K562 (cell line): ENCODE measurements at regions not wholly inside any gene's neighbourhood (a gene's known extent, or its start where the extent isn't known, plus 50 kb on each side); places are given as distances from the start of the nearest gene placed in this dataset.

Source experiments
- ATAC-seq: fragments of 200-7000 bp; cut with Tn5 transposase; 3 replicates; pipeline ENCODE4 v1.9.1; 2020; ENCODE audit warnings: moderate library complexity
- BruUV-seq: library from RNA; stranded (reverse); fragments of 400-500 nt; replicated peaks from 2 replicates; lab custom pipeline; 2021; lab: Mats Ljungman, UMichigan
- CTCF ChIA-PET: fragments of 300-600 bp; formaldehyde crosslinking; extraction: SDS; loops from one replicate; lab custom pipeline; 2021; ENCODE audit warnings: low intra/inter-chr PET ratio; lab: Yijun Ruan, JAX
- POLR2A ChIA-PET: fragments of 300-600, 350-650 bp; sonication (Branson Sonifier 250); formaldehyde crosslinking; extraction: SDS; loops from one replicate; lab custom pipeline; 2021; ENCODE audit warnings: antibody characterized with exemption, inconsistent platforms; lab: Yijun Ruan, JAX
- DNase-seq, 4 experiments: peaks; one replicate each; pipeline versions ENCODE4 v3.0.0 to v3.0.0-alpha.2; 2011 to 2018; ENCODE audit warnings: low spot score in 3 of 4, mixed read lengths in 3 of 4; ENCODE audit errors: extremely low read depth in 1 of 4
- FAIRE-seq: peaks from 2 replicates; lab custom pipeline; 2011; peaks lifted over from hg19 to GRCh38; lab: Jason Lieb, UNC
- H2AFZ ChIP-seq: 2 replicates; pipeline ENCODE4 v1.6.0; 2011; ENCODE audit warnings: low read depth, low read length, control low read depth, inconsistent platforms
- H3K27ac ChIP-seq: fragments of 200-600 bp; 3 replicates; pipeline ENCODE4 v1.8.0; 2011; ENCODE audit warnings: low read depth, mild to moderate bottlenecking, control low read depth, inconsistent platforms, low read length, moderate library complexity, mixed read lengths; ENCODE audit errors: extremely low read depth
- H3K27me3 ChIP-seq, 2 experiments: fragments of 300-600 bp in 1 of 2; 2 replicates in 1 of 2; 3 replicates in 1 of 2; pipeline versions ENCODE4 v1.6.0 to v1.8.0; 2011; ENCODE audit warnings: inconsistent platforms in 2 of 2, low read length in 2 of 2, mild to moderate bottlenecking in 1 of 2, mixed read lengths in 1 of 2, moderate library complexity in 1 of 2; ENCODE audit not compliant: control insufficient read depth in 2 of 2, insufficient read depth in 2 of 2
- H3K36me3 ChIP-seq: fragments of 300-600 bp; 3 replicates; pipeline ENCODE4 v1.8.0; 2011; ENCODE audit warnings: mild to moderate bottlenecking, low read length, inconsistent platforms; ENCODE audit not compliant: control insufficient read depth, insufficient read depth
- H3K4me1 ChIP-seq, 2 experiments: fragments of 200-600 bp in 1 of 2; replicated peaks in 1 of 2; 2 replicates in 1 of 2; 3 replicates in 1 of 2; pipeline versions ENCODE4 v1.5.1 to v1.8.0; 2011; ENCODE audit warnings: inconsistent platforms in 2 of 2, low read length in 2 of 2, mild to moderate bottlenecking in 1 of 2, mixed read lengths in 1 of 2, moderate library complexity in 1 of 2; ENCODE audit not compliant: control insufficient read depth in 2 of 2, insufficient read depth in 2 of 2
- H3K4me2 ChIP-seq: 2 replicates; pipeline ENCODE4 v1.6.1; 2011; ENCODE audit warnings: low read length, control low read depth, inconsistent platforms, mixed read lengths; ENCODE audit not compliant: insufficient read depth
- H3K4me3 ChIP-seq: fragments of 200-600 bp; sonication (generic), shearing (Covaris generic); 2 replicates; pipeline ENCODE4 v1.5.1; 2016; ENCODE audit warnings: control low read depth, inconsistent platforms
- H3K79me2 ChIP-seq: fragments of 200-600 bp; 3 replicates; pipeline ENCODE4 v1.8.0; 2011; ENCODE audit warnings: low read length, inconsistent platforms; ENCODE audit not compliant: control insufficient read depth, insufficient read depth
- H3K9ac ChIP-seq, 2 experiments: 2 replicates each; pipeline versions ENCODE4 v1.6.0 to v1.6.1; 2011; ENCODE audit warnings: low read depth in 2 of 2, low read length in 2 of 2, control low read depth in 1 of 2, inconsistent platforms in 1 of 2, mild to moderate bottlenecking in 1 of 2, mixed read lengths in 1 of 2; ENCODE audit not compliant: insufficient read depth in 1 of 2
- H3K9me1 ChIP-seq: one replicate; pipeline ENCODE4 v1.6.0; 2011; ENCODE audit warnings: inconsistent platforms, mild to moderate bottlenecking, low read length, moderate library complexity; ENCODE audit not compliant: control insufficient read depth, insufficient read depth
- H3K9me3 ChIP-seq: replicated peaks from 2 replicates; pipeline ENCODE4 v1.5.1; 2011; ENCODE audit warnings: low read depth, low read length, inconsistent platforms; ENCODE audit not compliant: control insufficient read depth, insufficient read depth
- H4K20me1 ChIP-seq: replicated peaks from 2 replicates; pipeline ENCODE4 v1.6.1; 2011; ENCODE audit warnings: low read length, inconsistent platforms, mixed read lengths; ENCODE audit not compliant: control insufficient read depth, insufficient read depth
- CAMTA2 ChIP-seq: fragments of 250-450 bp; sonication (Bioruptor Pico); conservative IDR thresholded peaks from 2 replicates; pipeline ENCODE4 v1.5.1; 2022
- CTCFL ChIP-seq: IDR thresholded peaks from 2 replicates; pipeline ENCODE4 v1.6.1; 2011; ENCODE audit warnings: borderline replicate concordance, low read depth, mild to moderate bottlenecking, moderate library complexity, low read length; ENCODE audit not compliant: insufficient read depth, poor library complexity, severe bottlenecking
- E2F3 ChIP-seq: fragments of 250-450 bp; sonication (Bioruptor Pico); IDR thresholded peaks from 2 replicates; pipeline ENCODE4 v1.4.0; 2020; ENCODE audit warnings: mild to moderate bottlenecking
- HMBOX1 ChIP-seq: sonication (generic); IDR thresholded peaks from 2 replicates; pipeline ENCODE4 v1.6.1; 2016
- HSF4 ChIP-seq: fragments of 250-450 bp; sonication (Bioruptor Pico); IDR thresholded peaks from 2 replicates; pipeline ENCODE4 v2.1.2; 2022; ENCODE audit warnings: mild to moderate bottlenecking, moderate library complexity, borderline replicate concordance
- MAZ ChIP-seq, 2 experiments: fragments of 450-650 bp in 1 of 2; sonication (generic) in 1 of 2; formaldehyde crosslinking; IDR thresholded peaks in 1 of 2; conservative IDR thresholded peaks in 1 of 2; 2 replicates each; pipeline versions ENCODE4 v1.4.0 to v1.5.0; 2020; ENCODE audit warnings: mild to moderate bottlenecking in 1 of 2, missing genetic modification reagents in 1 of 2
- NELFE ChIP-seq: IDR thresholded peaks from 2 replicates; pipeline ENCODE4 v1.6.1; 2011; ENCODE audit warnings: mild to moderate bottlenecking; ENCODE audit not compliant: insufficient read depth, insufficient read length
- PTBP1 ChIP-seq: fragments of 200-400 bp; formaldehyde crosslinking; IDR thresholded peaks from 2 replicates; pipeline ENCODE4 v1.6.1; 2017; ENCODE audit warnings: low read depth, low read length
- USF2 ChIP-seq: sonication (generic); formaldehyde crosslinking; IDR thresholded peaks from 2 replicates; pipeline ENCODE4 v1.5.0; 2020; ENCODE audit warnings: missing genetic modification reagents
- ZC3H4 ChIP-seq: sonication (generic); formaldehyde crosslinking; IDR thresholded peaks from 2 replicates; pipeline ENCODE4 v1.9.0; 2021; ENCODE audit warnings: missing genetic modification reagents, borderline replicate concordance
- ZNF589 ChIP-seq: fragments of 200-800 bp; sonication (Bioruptor generic); IDR thresholded peaks from 2 replicates; pipeline ENCODE4 v1.6.1; 2016; ENCODE audit warnings: low read depth, missing genetic modification characterization, missing compliant biosample characterization
- WGBS: fragments of 100-300 bp; shearing (Covaris generic); methylation state at CpG from one replicate; pipeline ENCODE4 v1.1.6; 2016; ENCODE audit warnings: low coverage, mixed read lengths; ENCODE audit not compliant: insufficient coverage; ENCODE audit errors: missing lambda C conversion rate; 5-methylcytosine and 5-hydroxymethylcytosine counted together
- in situ Hi-C: fragments of 300-500 bp; cut with MboI; formaldehyde crosslinking; loops from 4 replicates; pipeline ENCODE4 v1.15.0; 2018; ENCODE audit warnings: inconsistent platforms, mixed read lengths
- intact Hi-C: fragments of 100-400 bp; cut with micrococcal nuclease; formaldehyde crosslinking; loops from 2 replicates; pipeline ENCODE4 v1.14.2; 2022
- TF ChIP-seq, protein P1 (sequence below): fragments of 250-450 bp; sonication (Bioruptor Pico); IDR thresholded peaks from 2 replicates; pipeline ENCODE4 v1.4.0; 2020

DNA sequence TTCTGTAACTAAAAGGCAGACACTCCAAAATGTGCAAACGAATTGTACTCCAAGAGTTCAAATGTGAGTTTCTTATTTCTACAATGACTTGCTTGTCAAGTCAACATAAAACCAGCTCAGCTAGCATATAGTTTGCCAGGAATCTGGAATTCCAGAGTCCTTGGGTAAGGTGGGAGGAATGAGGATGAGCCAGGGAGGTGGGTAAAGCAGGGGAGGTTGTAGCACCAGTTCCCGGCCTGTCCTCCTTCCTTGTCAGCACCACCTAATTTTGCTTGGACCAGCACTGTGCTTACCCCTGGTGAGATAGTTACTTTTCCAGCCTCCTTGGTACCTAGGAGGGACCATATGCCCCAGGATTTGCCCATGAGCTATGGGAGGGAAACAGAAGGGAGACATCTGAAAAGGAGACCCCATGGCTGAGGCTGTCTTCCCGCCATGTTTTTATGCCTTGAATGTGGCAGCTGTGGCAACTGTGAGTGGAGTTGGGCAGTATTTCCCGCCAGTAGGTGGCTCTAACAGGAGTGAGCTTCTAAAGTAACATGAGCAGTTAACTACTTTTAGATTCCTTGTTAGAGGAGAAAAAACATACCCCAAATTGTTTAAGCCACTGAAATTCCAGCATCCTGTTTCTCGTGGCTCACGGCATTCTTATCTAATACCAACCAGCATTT is 302.5 kb downstream of the TENT4A start (continued):
- peak; percentile 45 for TF ChIP-seq CTCFL
- TF ChIP-seq HMBOX1: no peak
- TF ChIP-seq USF2 (CRISPR knock-in tag): no peak
- TF ChIP-seq CAMTA2 (CRISPR knock-in tag): no peak

DNA sequence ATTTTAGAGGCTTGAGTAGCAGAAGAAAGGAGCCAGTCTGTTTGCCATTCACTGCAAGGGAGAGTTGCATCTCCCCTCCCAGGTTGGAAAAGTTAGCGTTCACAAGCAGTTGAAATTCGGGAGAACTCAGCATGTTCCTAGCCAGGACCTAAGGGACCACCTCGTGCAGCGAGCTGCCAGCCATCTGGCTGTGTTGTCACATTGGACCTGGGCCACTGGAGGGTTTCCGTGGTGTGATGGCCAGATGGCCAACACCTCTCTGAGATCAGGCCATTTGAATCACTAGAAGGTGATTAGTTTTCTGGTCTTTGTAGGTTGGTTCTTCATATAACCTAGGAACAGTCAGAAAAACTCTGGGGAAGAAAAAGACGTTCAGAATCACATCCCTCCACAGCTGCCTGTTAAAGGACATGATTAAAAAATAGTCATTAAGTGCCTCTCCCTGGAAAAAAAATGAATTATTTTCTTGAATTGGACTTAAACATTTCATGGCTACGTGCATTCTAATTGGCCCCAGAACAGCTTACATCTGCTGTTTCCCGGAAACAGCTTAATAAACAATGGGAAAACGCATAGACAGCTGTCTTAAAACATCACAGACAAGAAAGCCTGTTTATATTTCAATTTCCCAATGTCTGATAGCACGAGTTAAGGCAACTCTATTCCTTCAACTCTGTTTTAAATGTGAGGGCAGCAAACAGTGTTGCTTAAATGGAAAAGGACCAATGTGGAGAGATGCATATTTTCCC is 303.9 kb downstream of the TENT4A start:
- Histone ChIP-seq H3K9me1 (no peaks in the 10 kb centered on the region), H3K4me2 (no peak overlapping the region), H3K27ac (no peak overlapping the region), H3K36me3 (no peaks in the 10 kb centered on the region), H3K4me1 (no peaks in the 10 kb centered on the region), H3K9me3 (no peaks in the 10 kb centered on the region), H2AFZ (no peak overlapping the region), H3K79me2 (no peaks in the 10 kb centered on the region), H3K27me3 (no peaks in the 10 kb centered on the region), H3K4me3 (no peak overlapping the region), H4K20me1 (no peaks in the 10 kb centered on the region), H3K9ac (no peak overlapping the region)
- in situ Hi-C loops (no loop called here), intact Hi-C loops (no loop called here)
- FAIRE-seq: no peak
- CTCF ChIA-PET: no interaction called here
- WGBS: 0% methylated on average over 10 of the region's 10 CpGs
- no peak for DNase-seq
- no TSS peak for BruUV-seq
- no peak for ATAC-seq
- POLR2A ChIA-PET: no interaction called here
- TF ChIP-seq E2F3 (CRISPR knock-in tag): no peak
- no peak for TF ChIP-seq ZC3H4 (CRISPR knock-in tag)
- no peak for TF ChIP-seq ZNF589 (CRISPR knock-in tag)
- no peak for TF ChIP-seq NELFE
- no peak for TF ChIP-seq PTBP1
- no peak for TF ChIP-seq HSF4 (CRISPR knock-in tag)
- TF ChIP-seq MAZ (CRISPR knock-in tag; conservative IDR thresholded peaks at IDR 0.05 in 1 of 2, IDR thresholded peaks at IDR 0.05 in 1 of 2): no peak
- TF ChIP-seq, protein P1, sequence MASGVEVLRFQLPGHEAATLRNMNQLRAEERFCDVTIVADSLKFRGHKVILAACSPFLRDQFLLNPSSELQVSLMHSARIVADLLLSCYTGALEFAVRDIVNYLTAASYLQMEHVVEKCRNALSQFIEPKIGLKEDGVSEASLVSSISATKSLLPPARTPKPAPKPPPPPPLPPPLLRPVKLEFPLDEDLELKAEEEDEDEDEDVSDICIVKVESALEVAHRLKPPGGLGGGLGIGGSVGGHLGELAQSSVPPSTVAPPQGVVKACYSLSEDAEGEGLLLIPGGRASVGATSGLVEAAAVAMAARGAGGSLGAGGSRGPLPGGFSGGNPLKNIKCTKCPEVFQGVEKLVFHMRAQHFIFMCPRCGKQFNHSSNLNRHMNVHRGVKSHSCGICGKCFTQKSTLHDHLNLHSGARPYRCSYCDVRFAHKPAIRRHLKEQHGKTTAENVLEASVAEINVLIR (CRISPR knock-in tag): no peak
